ENCODE measurements at regions not wholly inside any gene's neighbourhood (a gene's known extent, or its start where the extent isn't known, plus 50 kb on each side); places are given as distances from the start of the nearest gene placed in this dataset.

DNA sequence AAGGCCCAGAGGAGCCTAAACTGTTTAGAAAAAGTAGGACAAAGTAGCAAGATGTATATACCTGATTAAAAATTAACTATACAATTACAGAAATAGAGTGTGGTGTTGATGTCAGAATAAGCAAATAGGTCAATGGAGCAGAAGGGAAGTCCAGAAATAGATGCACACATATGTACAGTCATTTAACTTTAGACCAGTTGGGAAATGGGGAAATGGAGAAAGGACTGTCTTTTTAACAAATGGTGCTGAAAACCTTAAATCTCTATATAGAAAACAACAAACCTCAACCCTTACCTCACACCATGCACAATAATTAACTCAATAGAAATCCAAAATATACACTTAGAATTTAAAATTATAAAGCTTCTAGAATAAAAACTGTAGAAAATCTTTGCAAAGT is 72.2 kb downstream of the CH25H start:
- Histone ChIP-seq H2BK12ac (ENCODE audit: low read length in 2 of 2) (no peak overlapping the region), H3K36me3 (ENCODE audit: control insufficient read depth in 1 of 2, insufficient read depth in 2 of 2, low read depth in 1 of 2, low read length in 2 of 2) (no peaks in the 10 kb centered on the region), H3K4me1 (ENCODE audit: control insufficient read depth, insufficient read depth, low read depth, low read length) (no peaks in the 10 kb centered on the region), H3K4ac (ENCODE audit: low read depth in 1 of 2, low read length in 2 of 2) (no peak overlapping the region), H3K27ac (ENCODE audit: low read length, poor library complexity, severe bottlenecking) (no peak overlapping the region), H2AFZ (ENCODE audit: low read depth, low read length) (no peak overlapping the region), H3K14ac (ENCODE audit: low read length in 2 of 2) (no peak overlapping the region), H3K9me3 (ENCODE audit: control insufficient read depth, low read length) (no peaks in the 10 kb centered on the region), H4K91ac (ENCODE audit: low read length) (no peak overlapping the region), H2BK120ac (ENCODE audit: low read depth, low read length) (no peak overlapping the region), H2BK5ac (ENCODE audit: low read depth, low read length, poor library complexity, severe bottlenecking) (no peak overlapping the region), H3K27me3 (ENCODE audit: control insufficient read depth in 1 of 2, insufficient read depth in 1 of 2, low read length in 2 of 2) (no peaks in the 10 kb centered on the region), H3K18ac (ENCODE audit: low read depth in 1 of 2, low read length in 2 of 2) (no peak overlapping the region), H3K4me2 (ENCODE audit: low read length, poor library complexity, severe bottlenecking) (no peak overlapping the region), H3K23ac (ENCODE audit: low read length in 2 of 2) (no peak overlapping the region), H2AK5ac (ENCODE audit: low read length, severe bottlenecking) (no peak overlapping the region), H2BK15ac (ENCODE audit: low read depth, poor library complexity, severe bottlenecking) (no peak overlapping the region), H4K8ac (ENCODE audit: low read length) (no peak overlapping the region), H3K79me1 (replicated peaks; ENCODE audit: low read length, poor library complexity, severe bottlenecking) (no peaks in the 10 kb centered on the region), H3K4me3 (ENCODE audit: insufficient read depth in 1 of 2, low read depth in 1 of 2, low read length in 2 of 2) (no peak overlapping the region), H3K9ac (ENCODE audit: low read length) (no peak overlapping the region)
- DNase-seq = no peak

DNA sequence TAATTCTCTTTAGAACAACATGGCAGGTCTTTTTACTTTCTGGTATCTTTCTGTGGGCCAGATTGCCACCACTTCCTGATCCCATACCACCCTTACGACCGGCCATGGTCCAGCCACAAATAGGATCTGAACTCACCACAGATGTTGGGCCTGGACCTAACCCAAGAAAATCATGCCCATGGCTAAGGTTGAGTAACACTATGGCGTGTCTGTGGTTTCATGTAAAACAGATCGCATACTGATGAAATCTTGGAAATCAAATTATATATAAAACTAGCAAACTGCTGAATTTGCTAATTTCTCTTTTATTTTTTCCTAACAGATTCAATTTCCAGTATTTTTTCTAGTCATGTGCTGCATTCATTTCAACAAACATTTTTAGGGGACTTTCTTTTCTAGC is 77.2 kb downstream of the CH25H start:
- Histone ChIP-seq H3K9me3 (ENCODE audit: control insufficient read depth, low read length) (no peaks in the 10 kb centered on the region), H3K4ac (ENCODE audit: low read depth in 1 of 2, low read length in 2 of 2) (no peak overlapping the region), H3K27me3 (ENCODE audit: control insufficient read depth in 1 of 2, insufficient read depth in 1 of 2, low read length in 2 of 2) (no peaks in the 10 kb centered on the region), H2BK15ac (ENCODE audit: low read depth, poor library complexity, severe bottlenecking) (no peak overlapping the region), H4K91ac (ENCODE audit: low read length) (no peak overlapping the region), H3K14ac (ENCODE audit: low read length in 2 of 2) (no peak overlapping the region), H3K36me3 (ENCODE audit: control insufficient read depth in 1 of 2, insufficient read depth in 2 of 2, low read depth in 1 of 2, low read length in 2 of 2) (no peaks in the 10 kb centered on the region), H4K8ac (ENCODE audit: low read length) (no peak overlapping the region), H3K23ac (ENCODE audit: low read length in 2 of 2) (no peak overlapping the region), H2BK12ac (ENCODE audit: low read length in 2 of 2) (no peak overlapping the region), H3K4me3 (ENCODE audit: insufficient read depth in 1 of 2, low read depth in 1 of 2, low read length in 2 of 2) (no peak overlapping the region), H2AK5ac (ENCODE audit: low read length, severe bottlenecking) (no peak overlapping the region), H3K4me2 (ENCODE audit: low read length, poor library complexity, severe bottlenecking) (no peak overlapping the region), H3K4me1 (ENCODE audit: control insufficient read depth, insufficient read depth, low read depth, low read length) (no peaks in the 10 kb centered on the region), H3K9ac (ENCODE audit: low read length) (no peak overlapping the region), H2BK5ac (ENCODE audit: low read depth, low read length, poor library complexity, severe bottlenecking) (no peak overlapping the region), H3K79me1 (replicated peaks; ENCODE audit: low read length, poor library complexity, severe bottlenecking) (no peaks in the 10 kb centered on the region), H2BK120ac (ENCODE audit: low read depth, low read length) (no peak overlapping the region), H3K18ac (ENCODE audit: low read depth in 1 of 2, low read length in 2 of 2) (no peak overlapping the region), H3K27ac (ENCODE audit: low read length, poor library complexity, severe bottlenecking) (no peak overlapping the region), H2AFZ (ENCODE audit: low read depth, low read length) (no peak overlapping the region)
- DNase-seq = no peak
- WGBS = 77% methylated on average over 2 of the region's 4 CpGs

DNA sequence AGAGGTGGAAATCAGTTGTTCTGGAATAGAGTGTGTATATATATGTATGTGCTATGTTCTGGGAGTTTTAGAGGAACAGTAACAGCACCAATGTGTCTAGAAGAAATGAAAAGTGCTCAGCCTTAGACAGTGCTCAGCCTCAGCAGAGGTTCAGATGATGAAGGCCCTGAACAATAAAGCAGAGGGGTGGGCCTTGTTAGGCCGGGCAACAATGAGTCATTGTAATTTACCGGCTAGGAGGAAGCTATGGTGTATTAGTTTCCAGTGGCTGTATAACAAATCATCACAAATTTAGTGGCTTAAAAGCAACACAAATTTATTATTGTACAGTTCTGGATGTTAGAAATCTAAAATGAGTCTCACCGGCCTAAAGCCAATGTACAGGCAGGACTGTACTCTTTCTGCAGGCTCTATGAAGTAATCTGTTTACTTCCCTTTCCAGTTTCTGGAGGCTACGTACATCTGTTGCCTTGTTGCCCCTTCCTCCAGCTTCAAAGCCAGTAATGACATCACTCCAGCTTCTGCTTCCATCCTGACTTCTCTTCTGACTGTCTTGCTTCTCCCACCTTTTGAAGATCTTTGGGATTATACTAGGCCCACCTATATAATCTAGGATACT is 84.6 kb downstream of the CH25H start:
- H3K4ac ChIP-seq (ENCODE audit: low read depth in 1 of 2, low read length in 2 of 2) = no peak overlapping the region
- H3K9ac ChIP-seq (ENCODE audit: low read length) = no peak overlapping the region
- H3K14ac ChIP-seq (ENCODE audit: low read length in 2 of 2) = no peak overlapping the region
- H2BK120ac ChIP-seq (ENCODE audit: low read depth, low read length) = no peak overlapping the region
- no peak overlapping the region for H3K27ac ChIP-seq (ENCODE audit: low read length, poor library complexity, severe bottlenecking)
- no peaks in the 10 kb centered on the region for H3K79me1 ChIP-seq (replicated peaks; ENCODE audit: low read length, poor library complexity, severe bottlenecking)
- H4K8ac ChIP-seq (ENCODE audit: low read length) = no peak overlapping the region
- H2AK5ac ChIP-seq (ENCODE audit: low read length, severe bottlenecking) = no peak overlapping the region
- H3K36me3 ChIP-seq (ENCODE audit: control insufficient read depth in 1 of 2, insufficient read depth in 2 of 2, low read depth in 1 of 2, low read length in 2 of 2) = no peaks in the 10 kb centered on the region
- WGBS = 83% methylated on average over 2 of the region's 4 CpGs
- H2AFZ ChIP-seq (ENCODE audit: low read depth, low read length) = no peak overlapping the region
- peaks cover 2% of the 10 kb centered on the region for H3K4me1 ChIP-seq (ENCODE audit: control insufficient read depth, insufficient read depth, low read depth, low read length)
- peak; percentile 12 for DNase-seq
- H2BK12ac ChIP-seq (ENCODE audit: low read length in 2 of 2) = no peak overlapping the region
- H3K18ac ChIP-seq (ENCODE audit: low read depth in 1 of 2, low read length in 2 of 2) = no peak overlapping the region
- H3K27me3 ChIP-seq (ENCODE audit: control insufficient read depth in 1 of 2, insufficient read depth in 1 of 2, low read length in 2 of 2) = no peaks in the 10 kb centered on the region
- no peak overlapping the region for H2BK15ac ChIP-seq (ENCODE audit: low read depth, poor library complexity, severe bottlenecking)
- no peaks in the 10 kb centered on the region for H3K9me3 ChIP-seq (ENCODE audit: control insufficient read depth, low read length)
- H4K91ac ChIP-seq (ENCODE audit: low read length) = no peak overlapping the region
- no peak overlapping the region for H3K23ac ChIP-seq (ENCODE audit: low read length in 2 of 2)
- H3K4me2 ChIP-seq (ENCODE audit: low read length, poor library complexity, severe bottlenecking) = no peak overlapping the region
- H3K4me3 ChIP-seq (ENCODE audit: insufficient read depth in 1 of 2, low read depth in 1 of 2, low read length in 2 of 2) = no peak overlapping the region
- no peak overlapping the region for H2BK5ac ChIP-seq (ENCODE audit: low read depth, low read length, poor library complexity, severe bottlenecking)

DNA sequence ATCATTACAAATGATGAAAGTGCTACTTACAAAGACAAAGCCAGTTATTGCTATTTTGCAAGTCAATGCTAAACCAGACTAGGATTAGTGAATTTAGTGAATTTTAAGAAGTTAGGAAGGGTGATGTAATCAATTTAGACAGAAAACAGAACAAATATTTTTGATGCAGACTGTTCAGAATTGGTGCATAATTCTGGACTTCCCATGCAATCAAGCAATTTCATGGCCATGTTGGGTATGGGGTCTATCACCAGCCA is 85.4 kb downstream of the CH25H start:
- H4K91ac ChIP-seq (ENCODE audit: low read length) = no peak overlapping the region
- no peak overlapping the region for H3K14ac ChIP-seq (ENCODE audit: low read length in 2 of 2)
- H3K36me3 ChIP-seq (ENCODE audit: control insufficient read depth in 1 of 2, insufficient read depth in 2 of 2, low read depth in 1 of 2, low read length in 2 of 2) = no peaks in the 10 kb centered on the region
- H3K27me3 ChIP-seq (ENCODE audit: control insufficient read depth in 1 of 2, insufficient read depth in 1 of 2, low read length in 2 of 2) = no peaks in the 10 kb centered on the region
- H3K27ac ChIP-seq (ENCODE audit: low read length, poor library complexity, severe bottlenecking) = no peak overlapping the region
- H3K18ac ChIP-seq (ENCODE audit: low read depth in 1 of 2, low read length in 2 of 2) = no peak overlapping the region
- no peak overlapping the region for H2BK12ac ChIP-seq (ENCODE audit: low read length in 2 of 2)
- peaks cover 2% of the 10 kb centered on the region for H3K4me1 ChIP-seq (ENCODE audit: control insufficient read depth, insufficient read depth, low read depth, low read length)
- H3K9me3 ChIP-seq (ENCODE audit: control insufficient read depth, low read length) = no peaks in the 10 kb centered on the region
- no peak overlapping the region for H2AK5ac ChIP-seq (ENCODE audit: low read length, severe bottlenecking)
- H3K4me3 ChIP-seq (ENCODE audit: insufficient read depth in 1 of 2, low read depth in 1 of 2, low read length in 2 of 2) = no peak overlapping the region
- H2AFZ ChIP-seq (ENCODE audit: low read depth, low read length) = no peak overlapping the region
- H4K8ac ChIP-seq (ENCODE audit: low read length) = no peak overlapping the region
- no peak overlapping the region for H3K4me2 ChIP-seq (ENCODE audit: low read length, poor library complexity, severe bottlenecking)
- no peak for DNase-seq
- H3K4ac ChIP-seq (ENCODE audit: low read depth in 1 of 2, low read length in 2 of 2) = no peak overlapping the region
- no peak overlapping the region for H2BK15ac ChIP-seq (ENCODE audit: low read depth, poor library complexity, severe bottlenecking)
- no peak overlapping the region for H3K23ac ChIP-seq (ENCODE audit: low read length in 2 of 2)
- H2BK5ac ChIP-seq (ENCODE audit: low read depth, low read length, poor library complexity, severe bottlenecking) = no peak overlapping the region
- H3K9ac ChIP-seq (ENCODE audit: low read length) = no peak overlapping the region
- H2BK120ac ChIP-seq (ENCODE audit: low read depth, low read length) = no peak overlapping the region
- H3K79me1 ChIP-seq (replicated peaks; ENCODE audit: low read length, poor library complexity, severe bottlenecking) = no peaks in the 10 kb centered on the region
